ENCODE measurements at regions not wholly inside any gene's neighbourhood (a gene's known extent, or its start where the extent isn't known, plus 50 kb on each side); places are given as distances from the start of the nearest gene placed in this dataset.

DNA sequence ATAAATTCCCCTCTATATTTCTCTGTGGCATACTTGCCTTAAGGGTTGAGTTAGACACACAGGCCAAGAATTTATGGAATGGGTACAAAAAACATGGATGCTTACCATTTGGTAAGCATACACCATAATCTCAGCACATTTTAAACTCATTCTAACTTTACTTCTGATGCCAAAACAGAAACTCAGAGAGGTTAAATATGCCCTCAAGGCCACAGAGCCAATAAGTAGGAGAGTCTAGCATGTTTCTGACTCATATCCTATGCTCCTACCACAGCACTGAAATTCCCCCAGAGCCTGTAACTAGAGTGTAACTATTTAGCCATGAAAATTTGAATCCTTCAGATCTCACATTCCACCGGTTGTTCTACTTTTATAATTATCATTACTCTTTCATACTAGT is 559.7 kb downstream of the ACTL7B start:
- no peak for DNase-seq
- H3K4me3 ChIP-seq, result no peak overlapping the region
- H3K27me3 ChIP-seq, result no peaks in the 10 kb centered on the region
- 92 to 96% methylated on average over 1 of the region's 1 CpG for WGBS, 2 donors
- TF ChIP-seq EP300 (IDR thresholded peaks at IDR 0.05), result no peak
- TF ChIP-seq, protein P1, sequence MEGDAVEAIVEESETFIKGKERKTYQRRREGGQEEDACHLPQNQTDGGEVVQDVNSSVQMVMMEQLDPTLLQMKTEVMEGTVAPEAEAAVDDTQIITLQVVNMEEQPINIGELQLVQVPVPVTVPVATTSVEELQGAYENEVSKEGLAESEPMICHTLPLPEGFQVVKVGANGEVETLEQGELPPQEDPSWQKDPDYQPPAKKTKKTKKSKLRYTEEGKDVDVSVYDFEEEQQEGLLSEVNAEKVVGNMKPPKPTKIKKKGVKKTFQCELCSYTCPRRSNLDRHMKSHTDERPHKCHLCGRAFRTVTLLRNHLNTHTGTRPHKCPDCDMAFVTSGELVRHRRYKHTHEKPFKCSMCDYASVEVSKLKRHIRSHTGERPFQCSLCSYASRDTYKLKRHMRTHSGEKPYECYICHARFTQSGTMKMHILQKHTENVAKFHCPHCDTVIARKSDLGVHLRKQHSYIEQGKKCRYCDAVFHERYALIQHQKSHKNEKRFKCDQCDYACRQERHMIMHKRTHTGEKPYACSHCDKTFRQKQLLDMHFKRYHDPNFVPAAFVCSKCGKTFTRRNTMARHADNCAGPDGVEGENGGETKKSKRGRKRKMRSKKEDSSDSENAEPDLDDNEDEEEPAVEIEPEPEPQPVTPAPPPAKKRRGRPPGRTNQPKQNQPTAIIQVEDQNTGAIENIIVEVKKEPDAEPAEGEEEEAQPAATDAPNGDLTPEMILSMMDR (IDR thresholded peaks at IDR 0.05), result no peak
- TF ChIP-seq POLR2A (IDR thresholded peaks at IDR 0.05), result no peak
- no peak for TF ChIP-seq POLR2AphosphoS5 (IDR thresholded peaks at IDR 0.05)
- no peak for ATAC-seq (ENCODE audit: low FRiP score in 2 of 2)
- no peak overlapping the region for H3K27ac ChIP-seq
- peaks cover 0 to 7% (median 3%) of the 10 kb centered on the region in 4 donors for H3K4me1 ChIP-seq
- H3K9me3 ChIP-seq, result no peaks in the 10 kb centered on the region
- no peaks in the 10 kb centered on the region for H3K36me3 ChIP-seq

DNA sequence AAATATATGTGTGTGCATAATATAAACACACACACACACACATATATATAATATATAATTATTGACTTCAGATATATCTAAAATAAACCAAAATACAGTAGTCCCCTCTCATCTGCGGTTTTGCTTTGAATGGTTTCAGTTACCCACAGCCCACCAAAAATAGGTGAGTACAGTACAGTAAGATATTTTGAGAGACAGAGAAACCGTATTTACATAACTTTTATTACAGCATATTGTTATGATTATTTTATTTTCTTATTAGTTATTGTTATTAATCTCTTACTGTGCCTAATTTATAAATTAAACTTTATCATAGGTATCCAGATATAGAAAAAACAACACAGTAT is 564.2 kb downstream of the ACTL7B start:
- no peaks in the 10 kb centered on the region for H3K27me3 ChIP-seq
- H3K4me1 ChIP-seq, result no peaks in the 10 kb centered on the region
- no peak overlapping the region for H3K4me3 ChIP-seq
- no peaks in the 10 kb centered on the region for H3K36me3 ChIP-seq
- ATAC-seq (ENCODE audit: low FRiP score in 2 of 2) (no peak), DNase-seq (no peak)
- H3K9me3 ChIP-seq, result no peaks in the 10 kb centered on the region
- TF ChIP-seq POLR2AphosphoS5 (IDR thresholded peaks at IDR 0.05), result no peak
- no peak for TF ChIP-seq EP300 (IDR thresholded peaks at IDR 0.05)
- TF ChIP-seq, protein P1 (IDR thresholded peaks at IDR 0.05), result no peak
- 93 to 97% methylated on average over 2 of the region's 2 CpGs for WGBS, 2 donors
- no peak overlapping the region for H3K27ac ChIP-seq

DNA sequence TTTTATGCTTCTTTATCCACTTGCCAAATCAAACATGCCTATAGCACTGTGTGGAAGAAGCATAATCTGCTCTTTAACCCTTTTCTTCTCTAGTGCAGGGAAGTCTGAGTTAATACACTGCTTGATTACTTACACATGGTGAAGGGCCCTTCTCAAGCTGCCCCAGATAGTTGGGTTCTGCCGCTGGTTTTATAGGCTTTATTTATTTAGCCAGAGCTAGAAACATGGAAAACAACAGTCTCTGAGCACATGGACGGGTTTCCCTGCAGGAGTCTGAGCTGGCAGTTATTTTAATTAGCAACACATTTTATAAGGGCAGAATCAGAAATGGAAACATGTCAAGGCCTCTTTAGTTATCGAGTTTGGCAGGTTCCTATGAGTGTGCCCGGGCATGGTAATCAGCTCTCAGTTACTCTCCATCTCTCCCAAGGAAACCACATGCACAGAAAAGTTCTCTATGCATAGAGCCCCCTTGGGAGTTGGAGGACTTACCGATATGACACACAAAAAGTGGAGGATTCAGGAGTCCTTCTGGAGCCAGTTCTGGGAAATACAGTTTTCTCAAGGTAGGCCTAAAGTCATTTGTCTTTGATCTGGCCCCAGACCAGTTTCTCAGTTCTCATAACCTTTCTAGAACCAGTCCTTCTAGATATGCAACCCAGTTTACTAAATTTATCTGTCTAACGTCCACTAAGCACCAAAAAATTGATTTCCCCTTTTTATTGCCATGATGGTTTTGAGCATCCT is 564.8 kb downstream of the ACTL7B start:
- Histone ChIP-seq H3K27ac (no peak overlapping the region), H3K27me3 (no peaks in the 10 kb centered on the region), H3K4me1 (no peaks in the 10 kb centered on the region), H3K9me3 (no peaks in the 10 kb centered on the region), H3K4me3 (no peak overlapping the region), H3K36me3 (no peaks in the 10 kb centered on the region)
- ATAC-seq (ENCODE audit: low FRiP score in 2 of 2) (no peak), DNase-seq (no peak)
- WGBS, 2 donors, result 69 to 77% methylated on average over 6 of the region's 6 CpGs
- no peak for TF ChIP-seq POLR2AphosphoS5 (IDR thresholded peaks at IDR 0.05)
- no peak for TF ChIP-seq POLR2A (IDR thresholded peaks at IDR 0.05)
- TF ChIP-seq EP300 (IDR thresholded peaks at IDR 0.05), result no peak
- TF ChIP-seq, protein P1 (IDR thresholded peaks at IDR 0.05), result no peak

DNA sequence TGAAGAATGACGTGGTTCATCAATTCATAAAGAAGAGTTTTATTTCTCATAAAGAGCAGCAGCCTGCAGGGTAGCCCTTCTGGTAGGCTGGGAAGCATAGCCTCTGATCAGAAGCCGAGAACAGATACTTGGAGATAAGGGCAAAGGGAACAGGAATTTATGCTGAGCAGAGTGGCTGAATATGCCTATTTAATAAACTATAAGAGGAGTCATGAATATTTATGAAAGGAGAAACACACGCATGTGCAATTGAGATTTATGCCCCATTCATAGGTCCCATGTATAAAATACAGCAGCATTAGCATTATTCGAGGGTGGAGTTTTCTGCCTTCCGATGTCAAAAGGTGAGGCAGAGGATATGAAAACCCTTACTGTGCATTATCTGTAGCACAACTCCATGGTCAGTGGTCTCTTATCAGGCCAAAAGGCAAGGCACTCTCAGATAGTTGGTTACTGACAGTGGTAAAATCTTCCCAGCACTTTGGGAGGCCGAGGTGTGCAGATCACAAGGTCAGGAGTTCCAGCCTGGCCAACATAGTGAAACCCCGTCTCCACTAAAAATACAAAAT is 569.1 kb downstream of the ACTL7B start:
- Histone ChIP-seq H3K36me3 (no peaks in the 10 kb centered on the region), H3K4me3 (no peak overlapping the region), H3K9me3 (no peaks in the 10 kb centered on the region), H3K4me1 (no peaks in the 10 kb centered on the region), H3K27ac (no peak overlapping the region), H3K27me3 (no peaks in the 10 kb centered on the region)
- TF ChIP-seq POLR2A (IDR thresholded peaks at IDR 0.05), result no peak
- no peak for TF ChIP-seq POLR2AphosphoS5 (IDR thresholded peaks at IDR 0.05)
- TF ChIP-seq, protein P1 (IDR thresholded peaks at IDR 0.05), result no peak
- no peak for TF ChIP-seq EP300 (IDR thresholded peaks at IDR 0.05)
- WGBS, 2 donors, result 89 to 90% methylated on average over 7 of the region's 7 CpGs
- no peak for DNase-seq
- ATAC-seq (ENCODE audit: low FRiP score in 2 of 2), result no peak

DNA sequence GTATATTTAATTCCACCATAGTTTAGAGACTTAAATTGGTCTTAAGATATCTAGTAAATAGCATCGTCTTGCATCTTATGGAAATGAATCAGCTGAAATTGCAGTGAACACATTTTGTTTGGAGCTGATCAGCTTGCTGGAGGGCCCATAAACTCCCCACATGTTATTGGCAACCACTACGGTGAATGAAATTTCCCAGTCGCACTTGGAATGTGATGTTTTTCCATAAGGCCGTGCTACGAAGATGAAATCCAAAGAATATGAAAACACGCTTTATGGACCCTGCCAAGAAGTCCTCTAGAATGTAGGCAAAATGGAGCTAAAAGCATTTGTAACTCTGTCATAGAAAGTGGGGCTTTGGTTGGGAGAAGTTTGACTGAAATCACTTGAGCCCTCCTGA is 572.1 kb downstream of the ACTL7B start:
- no peaks in the 10 kb centered on the region for H3K4me1 ChIP-seq
- no peaks in the 10 kb centered on the region for H3K36me3 ChIP-seq
- no peaks in the 10 kb centered on the region for H3K9me3 ChIP-seq
- WGBS, 2 donors, result 91% methylated on average over 6 of the region's 6 CpGs
- no peak overlapping the region for H3K27ac ChIP-seq
- no peak for ATAC-seq (ENCODE audit: low FRiP score in 2 of 2)
- no peak overlapping the region for H3K4me3 ChIP-seq
- H3K27me3 ChIP-seq, result no peaks in the 10 kb centered on the region
- no peak for DNase-seq
- TF ChIP-seq, protein P1 (IDR thresholded peaks at IDR 0.05), result no peak
- TF ChIP-seq EP300 (IDR thresholded peaks at IDR 0.05) (no peak), POLR2AphosphoS5 (IDR thresholded peaks at IDR 0.05) (no peak), POLR2A (IDR thresholded peaks at IDR 0.05) (no peak)
